ENCODE measurements at regions not wholly inside any gene's neighbourhood (a gene's known extent, or its start where the extent isn't known, plus 50 kb on each side); places are given as distances from the start of the nearest gene placed in this dataset.

DNA sequence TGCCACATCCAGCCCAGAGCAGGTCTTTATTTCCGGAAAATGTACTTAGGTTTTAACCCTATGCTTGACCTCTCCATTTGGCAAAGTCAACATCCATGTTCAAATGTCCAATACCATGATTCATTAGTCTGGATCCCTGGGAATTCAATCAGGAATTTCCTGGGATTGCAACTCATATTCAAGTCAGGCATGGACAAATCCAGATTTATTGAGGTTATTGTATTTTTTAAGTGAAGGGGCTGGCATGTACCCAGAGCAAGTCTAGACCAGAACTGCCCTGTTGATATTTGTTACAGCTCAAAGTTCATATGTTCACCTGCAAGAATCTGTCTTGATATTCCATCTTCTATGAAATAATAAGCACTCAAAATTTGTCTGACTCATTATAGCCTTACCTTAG lies 521.1 kb downstream of the ADGRL2 start:
- TF ChIP-seq, protein P1, sequence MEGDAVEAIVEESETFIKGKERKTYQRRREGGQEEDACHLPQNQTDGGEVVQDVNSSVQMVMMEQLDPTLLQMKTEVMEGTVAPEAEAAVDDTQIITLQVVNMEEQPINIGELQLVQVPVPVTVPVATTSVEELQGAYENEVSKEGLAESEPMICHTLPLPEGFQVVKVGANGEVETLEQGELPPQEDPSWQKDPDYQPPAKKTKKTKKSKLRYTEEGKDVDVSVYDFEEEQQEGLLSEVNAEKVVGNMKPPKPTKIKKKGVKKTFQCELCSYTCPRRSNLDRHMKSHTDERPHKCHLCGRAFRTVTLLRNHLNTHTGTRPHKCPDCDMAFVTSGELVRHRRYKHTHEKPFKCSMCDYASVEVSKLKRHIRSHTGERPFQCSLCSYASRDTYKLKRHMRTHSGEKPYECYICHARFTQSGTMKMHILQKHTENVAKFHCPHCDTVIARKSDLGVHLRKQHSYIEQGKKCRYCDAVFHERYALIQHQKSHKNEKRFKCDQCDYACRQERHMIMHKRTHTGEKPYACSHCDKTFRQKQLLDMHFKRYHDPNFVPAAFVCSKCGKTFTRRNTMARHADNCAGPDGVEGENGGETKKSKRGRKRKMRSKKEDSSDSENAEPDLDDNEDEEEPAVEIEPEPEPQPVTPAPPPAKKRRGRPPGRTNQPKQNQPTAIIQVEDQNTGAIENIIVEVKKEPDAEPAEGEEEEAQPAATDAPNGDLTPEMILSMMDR (IDR thresholded peaks at IDR 0.05; ENCODE audit: low read depth, low read length) = no peak
- TF ChIP-seq MYC (IDR thresholded peaks at IDR 0.05; ENCODE audit: low read depth, low read length) = no peak
- TF ChIP-seq, protein P2, sequence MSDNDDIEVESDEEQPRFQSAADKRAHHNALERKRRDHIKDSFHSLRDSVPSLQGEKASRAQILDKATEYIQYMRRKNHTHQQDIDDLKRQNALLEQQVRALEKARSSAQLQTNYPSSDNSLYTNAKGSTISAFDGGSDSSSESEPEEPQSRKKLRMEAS (IDR thresholded peaks at IDR 0.05; ENCODE audit: low read depth, low read length) = no peak
- no peak for TF ChIP-seq POLR2A (IDR thresholded peaks at IDR 0.05; ENCODE audit: extremely low read depth, insufficient read length)
- H3K4me3 ChIP-seq (ENCODE audit: low read depth, low read length) = no peak overlapping the region
- no peak for DNase-seq (ENCODE audit: low read depth)

DNA sequence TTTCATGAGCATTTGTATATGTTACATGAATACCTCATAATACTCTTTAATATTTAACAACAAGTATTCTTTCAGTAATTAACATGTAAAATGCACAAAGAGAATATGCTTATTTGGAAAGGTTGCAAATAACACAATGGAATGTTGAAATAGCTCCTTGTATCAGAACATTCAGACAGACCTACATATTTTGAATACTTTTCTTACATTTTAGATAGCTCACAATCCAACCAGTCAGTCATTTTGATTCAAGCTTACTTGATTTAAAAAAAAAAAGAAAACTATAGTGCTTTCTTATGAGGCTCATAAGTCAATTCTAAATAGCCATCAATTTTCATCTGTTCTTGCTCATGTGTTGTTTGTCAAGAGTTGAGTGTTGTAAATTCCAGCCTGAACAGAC lies 518.8 kb downstream of the ADGRL2 start:
- H3K4me3 ChIP-seq (ENCODE audit: low read depth, low read length) = no peak overlapping the region
- DNase-seq (ENCODE audit: low read depth) = no peak
- TF ChIP-seq, protein P1 (IDR thresholded peaks at IDR 0.05; ENCODE audit: low read depth, low read length) = no peak
- TF ChIP-seq, protein P2 (IDR thresholded peaks at IDR 0.05; ENCODE audit: low read depth, low read length) = no peak
- no peak for TF ChIP-seq MYC (IDR thresholded peaks at IDR 0.05; ENCODE audit: low read depth, low read length)
- no peak for TF ChIP-seq POLR2A (IDR thresholded peaks at IDR 0.05; ENCODE audit: extremely low read depth, insufficient read length)

DNA sequence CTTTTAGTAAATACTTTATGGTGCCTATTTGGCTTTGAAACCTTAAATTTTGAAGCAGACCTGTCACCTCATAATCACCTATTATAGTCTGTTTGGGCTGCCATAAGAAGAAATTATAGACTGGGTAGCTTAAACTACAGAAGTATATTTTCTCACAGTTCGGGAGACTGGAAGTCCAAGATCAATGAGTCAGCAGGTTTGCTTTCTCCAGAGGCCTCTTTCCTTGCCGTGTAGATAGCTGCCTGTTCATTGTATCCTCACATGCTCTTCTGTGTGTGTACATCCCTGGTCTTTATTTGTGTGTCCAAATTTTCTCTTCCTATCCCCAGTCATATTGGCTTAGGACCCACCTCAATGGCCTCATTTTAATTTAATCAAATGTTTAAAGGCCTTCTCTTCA lies 518.2 kb downstream of the ADGRL2 start:
- TF ChIP-seq MYC (IDR thresholded peaks at IDR 0.05; ENCODE audit: low read depth, low read length) = no peak
- TF ChIP-seq, protein P1 (IDR thresholded peaks at IDR 0.05; ENCODE audit: low read depth, low read length) = no peak
- no peak for TF ChIP-seq POLR2A (IDR thresholded peaks at IDR 0.05; ENCODE audit: extremely low read depth, insufficient read length)
- TF ChIP-seq, protein P2 (IDR thresholded peaks at IDR 0.05; ENCODE audit: low read depth, low read length) = no peak
- H3K4me3 ChIP-seq (ENCODE audit: low read depth, low read length) = no peak overlapping the region
- no peak for DNase-seq (ENCODE audit: low read depth)

DNA sequence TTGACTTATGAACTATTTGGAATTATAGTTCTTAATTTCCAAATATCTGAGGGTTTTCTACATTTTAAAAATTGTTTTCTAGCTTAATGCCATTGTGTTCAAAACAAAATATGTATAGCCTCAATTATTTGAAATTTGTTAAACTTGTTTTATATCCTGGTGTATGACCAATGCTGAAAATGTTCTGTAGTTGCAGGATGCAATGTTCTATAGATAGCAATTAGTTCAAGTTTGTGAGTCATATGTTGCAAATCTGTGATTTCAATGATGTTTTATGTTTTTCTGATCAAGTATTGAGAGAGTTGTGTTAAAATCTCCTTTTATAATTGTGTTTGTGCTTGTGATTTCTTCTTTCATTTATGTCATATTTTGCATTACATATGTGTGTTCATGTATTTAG lies 517.5 kb downstream of the ADGRL2 start:
- DNase-seq (ENCODE audit: low read depth) = no peak
- TF ChIP-seq MYC (IDR thresholded peaks at IDR 0.05; ENCODE audit: low read depth, low read length) (no peak), POLR2A (IDR thresholded peaks at IDR 0.05; ENCODE audit: extremely low read depth, insufficient read length) (no peak)
- TF ChIP-seq, protein P1 (IDR thresholded peaks at IDR 0.05; ENCODE audit: low read depth, low read length) = no peak
- TF ChIP-seq, protein P2 (IDR thresholded peaks at IDR 0.05; ENCODE audit: low read depth, low read length) = no peak
- H3K4me3 ChIP-seq (ENCODE audit: low read depth, low read length) = no peak overlapping the region

DNA sequence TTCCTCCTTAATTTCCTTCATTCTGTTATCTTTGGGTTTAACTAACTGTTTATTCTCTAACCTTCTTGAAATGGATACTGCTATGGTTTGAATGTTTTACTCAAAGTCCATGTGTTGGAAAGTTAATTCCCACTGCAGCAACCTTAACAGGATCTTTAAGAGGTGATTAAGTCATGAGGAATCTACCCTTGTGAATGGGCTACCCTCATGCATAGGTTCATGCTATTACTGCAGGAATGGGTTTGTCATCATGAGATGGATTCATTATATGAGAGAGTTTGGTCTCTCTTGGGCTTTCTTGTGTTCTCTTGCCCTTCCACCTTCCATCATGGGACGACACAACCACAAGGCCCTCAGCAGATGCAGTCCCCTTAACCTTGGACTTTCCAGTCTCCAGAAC lies 516.9 kb downstream of the ADGRL2 start:
- H3K4me3 ChIP-seq (ENCODE audit: low read depth, low read length) = no peak overlapping the region
- DNase-seq (ENCODE audit: low read depth) = no peak
- TF ChIP-seq MYC (IDR thresholded peaks at IDR 0.05; ENCODE audit: low read depth, low read length) = no peak

DNA sequence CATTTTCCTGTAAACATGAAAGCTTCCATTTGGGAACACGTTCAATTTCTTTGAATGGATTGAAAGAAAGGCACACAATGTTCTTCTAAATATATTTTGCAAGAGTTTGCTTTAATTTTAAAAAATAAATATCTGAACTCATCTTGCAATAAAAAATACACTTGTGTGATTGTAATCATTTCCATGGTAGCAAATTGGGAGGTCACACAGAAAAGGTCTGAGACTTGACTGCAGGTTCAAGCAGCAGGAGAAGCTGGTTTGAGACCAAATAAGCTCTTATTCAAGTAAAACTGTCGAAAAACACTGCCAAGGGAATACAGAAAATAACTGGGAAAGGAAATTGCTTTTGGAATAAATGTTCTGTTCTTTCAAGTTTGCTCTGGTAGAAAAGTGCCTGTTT lies 498.9 kb downstream of the ADGRL2 start:
- no peak overlapping the region for H3K4me3 ChIP-seq (ENCODE audit: low read depth, low read length)
- TF ChIP-seq, protein P2 (IDR thresholded peaks at IDR 0.05; ENCODE audit: low read depth, low read length) = no peak
- TF ChIP-seq MYC (IDR thresholded peaks at IDR 0.05; ENCODE audit: low read depth, low read length) (no peak), POLR2A (IDR thresholded peaks at IDR 0.05; ENCODE audit: extremely low read depth, insufficient read length) (no peak)
- TF ChIP-seq, protein P1 (IDR thresholded peaks at IDR 0.05; ENCODE audit: low read depth, low read length) = no peak
- no peak for DNase-seq (ENCODE audit: low read depth)

Measured in NB4 (cell line).